Fibroblast of skin of back (primary cell): ENCODE measurements at regions not wholly inside any gene's neighbourhood (a gene's known extent, or its start where the extent isn't known, plus 50 kb on each side); places are given as distances from the start of the nearest gene placed in this dataset.
"Not testable (repeated sequence)": the region's sequence is repeated elsewhere in the genome, so short reads cannot be mapped to it uniquely, and the experiment has no call there.

ENCODE experiments used
- DNase-seq: peaks from one replicate; pipeline ENCODE4 v3.0.0-alpha.2; 2013

GRCh38 chr4:189525304-189525703 lies 415.4 kb upstream of the FRG1 start:
- no peak for DNase-seq

- DNase-seq, result no peak
These were observed 409.8 kb upstream of the FRG1 start for GRCh38 chr4:189530848-189531247.

GRCh38 chr4:189533603-189534002 lies 407.1 kb upstream of the FRG1 start:
- DNase-seq, result no peak

- no peak for DNase-seq
These were observed 393.1 kb upstream of the FRG1 start for GRCh38 chr4:189547559-189547958.

GRCh38 chr4:189548484-189549125 lies 392.1 kb upstream of the FRG1 start:
- DNase-seq, result no peak

- not testable (repeated sequence) for DNase-seq
These were observed 388.6 kb upstream of the FRG1 start for GRCh38 chr4:189551931-189552670.

GRCh38 chr4:189560605-189561004 lies 380.1 kb upstream of the FRG1 start:
- DNase-seq, result not testable (repeated sequence)

GRCh38 chr4:189563751-189564150 lies 376.9 kb upstream of the FRG1 start:
- DNase-seq, result not testable (repeated sequence)

GRCh38 chr4:189566271-189566670 lies 374.4 kb upstream of the FRG1 start:
- not testable (repeated sequence) for DNase-seq

GRCh38 chr4:189566900-189567299 lies 373.8 kb upstream of the FRG1 start:
- not testable (repeated sequence) for DNase-seq

- not testable (repeated sequence) for DNase-seq
These were observed 361.0 kb upstream of the FRG1 start for GRCh38 chr4:189579645-189580044.

GRCh38 chr4:189586908-189587632 lies 353.6 kb upstream of the FRG1 start:
- DNase-seq, result not testable (repeated sequence)

- not testable (repeated sequence) for DNase-seq
These were observed 351.5 kb upstream of the FRG1 start for GRCh38 chr4:189589201-189589600.

- DNase-seq, result no peak
These were observed 347.8 kb upstream of the FRG1 start for GRCh38 chr4:189592890-189593289.

- no peak for DNase-seq
These were observed 343.3 kb upstream of the FRG1 start for GRCh38 chr4:189597341-189597740.

GRCh38 chr4:189600264-189600663 lies 340.4 kb upstream of the FRG1 start:
- no peak for DNase-seq

GRCh38 chr4:189600718-189601435 lies 339.8 kb upstream of the FRG1 start:
- DNase-seq, result peak; percentile 97

- not testable (repeated sequence) for DNase-seq
These were observed 337.8 kb upstream of the FRG1 start for GRCh38 chr4:189602827-189603226.

- DNase-seq, result peak; percentile 39
These were observed 330.1 kb upstream of the FRG1 start for GRCh38 chr4:189610571-189610970.

- peak; percentile 43 for DNase-seq
These were observed 327.5 kb upstream of the FRG1 start for GRCh38 chr4:189613207-189613606.

GRCh38 chr4:189615217-189615663 lies 325.4 kb upstream of the FRG1 start:
- DNase-seq, result no peak

GRCh38 chr4:189617741-189618140 lies 322.9 kb upstream of the FRG1 start:
- DNase-seq, result not testable (repeated sequence)
